Stimulated activated CD8-positive, alpha-beta memory T cell treated with anti-CD3 and anti-CD28 coated beads, Interleukin-2, amount 100 ng/mL, for 1 hour (primary cell): ENCODE measurements at regions not wholly inside any gene's neighbourhood (a gene's known extent, or its start where the extent isn't known, plus 50 kb on each side); places are given as distances from the start of the nearest gene placed in this dataset.
"Not testable (repeated sequence)": the region's sequence is repeated elsewhere in the genome, so short reads cannot be mapped to it uniquely, and the experiment has no call there.

Experiments used
- DNase-seq, 2 donors: peaks; one replicate each; pipeline ENCODE4 v3.0.0-alpha.2; 2020; ENCODE audit warnings: low read depth in 2 of 2

- DNase-seq: no peak
These were observed 657.4 kb downstream of the SPRY1 start for GRCh38 chr4:124053872-124054538.

GRCh38 chr4:124055336-124055735 is 657.2 kb downstream of the ANKRD50 start:
- no peak for DNase-seq

- no peak for DNase-seq
These were observed 656.6 kb downstream of the ANKRD50 start for GRCh38 chr4:124055896-124056295.

- no peak for DNase-seq
These were observed 652.1 kb downstream of the ANKRD50 start for GRCh38 chr4:124060261-124060918.

- DNase-seq: no peak
These were observed 651.1 kb downstream of the ANKRD50 start for GRCh38 chr4:124061413-124061812.

GRCh38 chr4:124065422-124065821 is 647.1 kb downstream of the ANKRD50 start:
- no peak for DNase-seq

- no peak for DNase-seq
These were observed 646.6 kb downstream of the ANKRD50 start for GRCh38 chr4:124065936-124066335.

GRCh38 chr4:124066595-124066994 is 645.9 kb downstream of the ANKRD50 start:
- DNase-seq: no peak

GRCh38 chr4:124067046-124067445 is 645.5 kb downstream of the ANKRD50 start:
- DNase-seq: no peak

- no peak for DNase-seq
These were observed 641.6 kb downstream of the ANKRD50 start for GRCh38 chr4:124070688-124071484.

GRCh38 chr4:124075276-124075675 is 637.3 kb downstream of the ANKRD50 start:
- not testable (repeated sequence) for DNase-seq

GRCh38 chr4:124079174-124079780 is 633.3 kb downstream of the ANKRD50 start:
- no peak for DNase-seq

GRCh38 chr4:124083711-124084110 is 628.8 kb downstream of the ANKRD50 start:
- no peak for DNase-seq

GRCh38 chr4:124085561-124086180 is 626.9 kb downstream of the ANKRD50 start:
- DNase-seq: no peak

GRCh38 chr4:124090021-124090420 is 622.5 kb downstream of the ANKRD50 start:
- DNase-seq: no peak

- no peak for DNase-seq
These were observed 620.4 kb downstream of the ANKRD50 start for GRCh38 chr4:124092101-124092500.

- no peak for DNase-seq
These were observed 620.0 kb downstream of the ANKRD50 start for GRCh38 chr4:124092541-124092984.

- no peak for DNase-seq
These were observed 616.9 kb downstream of the ANKRD50 start for GRCh38 chr4:124095621-124096020.

GRCh38 chr4:124096290-124096689 is 616.2 kb downstream of the ANKRD50 start:
- no peak for DNase-seq

GRCh38 chr4:124097447-124097846 is 615.1 kb downstream of the ANKRD50 start:
- DNase-seq: no peak

GRCh38 chr4:124104101-124104500 is 608.4 kb downstream of the ANKRD50 start:
- no peak for DNase-seq

- no peak for DNase-seq
These were observed 607.9 kb downstream of the ANKRD50 start for GRCh38 chr4:124104628-124105027.
